ENCODE measurements at regions not wholly inside any gene's neighbourhood (a gene's known extent, or its start where the extent isn't known, plus 50 kb on each side); places are given as distances from the start of the nearest gene placed in this dataset.

- Histone ChIP-seq H3K9me3 (no peaks in the 10 kb centered on the region), H3K27ac (no peak overlapping the region), H3K36me3 (replicated peaks in 1 of 2; ENCODE audit: insufficient read depth in 1 of 2, low read depth in 2 of 2) (no peaks in the 10 kb centered on the region), H3K27me3 (no peaks in the 10 kb centered on the region), H3K4me1 (no peaks in the 10 kb centered on the region), H3K4me3 (no peak overlapping the region)
- intact Hi-C loops (cut with DNase I) = no loop called here
- ATAC-seq (no peak), DNase-seq (no peak)
- WGBS, 2 donors = 43 to 100% methylated on average over 1 of the region's 1 CpG
- TF ChIP-seq CTCF (IDR thresholded peaks at IDR 0.05) (no peak), POLR2A (IDR thresholded peaks at IDR 0.05) (no peak)
Measured at GRCh38 chrY:21177306-21177800, 333.8 kb upstream of the RBMY1B start.

GRCh38 chrY:21178281-21178680 lies 332.9 kb upstream of the RBMY1B start:
- TF ChIP-seq POLR2A (IDR thresholded peaks at IDR 0.05) (no peak), CTCF (IDR thresholded peaks at IDR 0.05) (no peak)
- Histone ChIP-seq H3K9me3 (no peaks in the 10 kb centered on the region), H3K4me3 (no peak overlapping the region), H3K27me3 (no peaks in the 10 kb centered on the region), H3K27ac (no peak overlapping the region), H3K36me3 (replicated peaks in 1 of 2; ENCODE audit: insufficient read depth in 1 of 2, low read depth in 2 of 2) (no peaks in the 10 kb centered on the region), H3K4me1 (no peaks in the 10 kb centered on the region)
- WGBS, 2 donors = 57 to 75% methylated on average over 1 of the region's 1 CpG
- ATAC-seq = no peak
- intact Hi-C loops (cut with DNase I) = no loop called here
- no peak for DNase-seq

- TF ChIP-seq CTCF (IDR thresholded peaks at IDR 0.05) (no peak), POLR2A (IDR thresholded peaks at IDR 0.05) (no peak)
- H3K9me3 ChIP-seq = no peaks in the 10 kb centered on the region
- no peak overlapping the region for H3K4me3 ChIP-seq
- 56 to 89% methylated on average over 4 to 5 of the region's 5 CpGs for WGBS, 2 donors
- no peaks in the 10 kb centered on the region for H3K4me1 ChIP-seq
- no peaks in the 10 kb centered on the region for H3K27me3 ChIP-seq
- ATAC-seq (no peak), DNase-seq (no peak)
- no peak overlapping the region for H3K27ac ChIP-seq
- H3K36me3 ChIP-seq (replicated peaks in 1 of 2; ENCODE audit: insufficient read depth in 1 of 2, low read depth in 2 of 2) = no peaks in the 10 kb centered on the region
- intact Hi-C loops (cut with DNase I) = no loop called here
Measured at GRCh38 chrY:21180921-21181320, 330.2 kb upstream of the RBMY1B start.

- ATAC-seq = no peak
- no peak for DNase-seq
- intact Hi-C loops (cut with DNase I) = no loop called here
- Histone ChIP-seq H3K27ac (no peak overlapping the region), H3K4me3 (no peak overlapping the region), H3K27me3 (no peaks in the 10 kb centered on the region), H3K4me1 (no peaks in the 10 kb centered on the region), H3K9me3 (no peaks in the 10 kb centered on the region), H3K36me3 (replicated peaks in 1 of 2; ENCODE audit: insufficient read depth in 1 of 2, low read depth in 2 of 2) (no peaks in the 10 kb centered on the region)
- TF ChIP-seq CTCF (IDR thresholded peaks at IDR 0.05) = no peak
- no peak for TF ChIP-seq POLR2A (IDR thresholded peaks at IDR 0.05)
- 77 to 79% methylated on average over 1 of the region's 1 CpG for WGBS, 2 donors
Measured at GRCh38 chrY:21184271-21184670, 326.9 kb upstream of the RBMY1B start.

- no peak overlapping the region for H3K27ac ChIP-seq
- H3K36me3 ChIP-seq (replicated peaks in 1 of 2; ENCODE audit: insufficient read depth in 1 of 2, low read depth in 2 of 2) = no peaks in the 10 kb centered on the region
- TF ChIP-seq POLR2A (IDR thresholded peaks at IDR 0.05) = no peak
- TF ChIP-seq CTCF (IDR thresholded peaks at IDR 0.05) = no peak
- peak; percentile 35 for ATAC-seq
- H3K4me1 ChIP-seq = no peaks in the 10 kb centered on the region
- no peak overlapping the region for H3K4me3 ChIP-seq
- WGBS, 2 donors = 28 to 47% methylated on average over 6 of the region's 6 CpGs
- no peak for DNase-seq
- intact Hi-C loops (cut with DNase I) = no loop called here
- no peaks in the 10 kb centered on the region for H3K9me3 ChIP-seq
- no peaks in the 10 kb centered on the region for H3K27me3 ChIP-seq
Measured at GRCh38 chrY:21185419-21186105, 325.6 kb upstream of the RBMY1B start.
